Aorta (tissue), 5 donors: ENCODE measurements at regions not wholly inside any gene's neighbourhood (a gene's known extent, or its start where the extent isn't known, plus 50 kb on each side); places are given as distances from the start of the nearest gene placed in this dataset.
"Not testable (repeated sequence)": the region's sequence is repeated elsewhere in the genome, so short reads cannot be mapped to it uniquely, and the experiment has no call there.

Experiments used
- ATAC-seq: fragments of 200-7000 bp; cut with Tn5 transposase; one replicate; pipeline ENCODE4 v1.9.1; 2022; ENCODE audit warnings: moderate library complexity; ENCODE audit not compliant: low FRiP score
- DNase-seq, 2 donors: peaks; one replicate each; pipeline ENCODE4 v3.0.0-alpha.2; 2020
- H3K27ac ChIP-seq, 2 donors: one replicate each; pipeline ENCODE4 v1.5.1; 2013; ENCODE audit warnings: low read length in 2 of 2, mild to moderate bottlenecking in 2 of 2, moderate library complexity in 2 of 2, control low read depth in 1 of 2, inconsistent platforms in 1 of 2, low read depth in 1 of 2
- H3K27me3 ChIP-seq, 2 donors: one replicate each; pipeline ENCODE4 v1.6.1; 2013; ENCODE audit warnings: control low read depth in 1 of 2, low read length in 1 of 2, mild to moderate bottlenecking in 1 of 2, moderate library complexity in 1 of 2; ENCODE audit not compliant: insufficient read depth in 2 of 2, control insufficient read depth in 1 of 2
- H3K36me3 ChIP-seq, 2 donors: one replicate each; pipeline ENCODE4 v1.6.1; 2013; ENCODE audit warnings: control low read depth in 1 of 2, low read length in 1 of 2, mild to moderate bottlenecking in 1 of 2; ENCODE audit not compliant: insufficient read depth in 2 of 2, control insufficient read depth in 1 of 2
- H3K4me1 ChIP-seq, 2 donors: one replicate each; pipeline ENCODE4 v1.6.1; 2013; ENCODE audit warnings: low read length in 2 of 2, control low read depth in 1 of 2, mild to moderate bottlenecking in 1 of 2, moderate library complexity in 1 of 2; ENCODE audit not compliant: insufficient read depth in 2 of 2, control insufficient read depth in 1 of 2
- H3K4me3 ChIP-seq, 2 donors: one replicate each; pipeline ENCODE4 v1.5.1; 2013; ENCODE audit warnings: low read length in 2 of 2, control low read depth in 1 of 2, mild to moderate bottlenecking in 1 of 2
- H3K9me3 ChIP-seq: one replicate; pipeline ENCODE4 v1.6.1; 2013; ENCODE audit warnings: mild to moderate bottlenecking, low read length; ENCODE audit not compliant: control insufficient read depth
- WGBS, 2 donors: extraction: QIAGEN DNeasy Blood & Tissue Kit; methylation state at CpG; one replicate each; pipeline ENCODE4 v1.1.7; 2013; 5-methylcytosine and 5-hydroxymethylcytosine counted together
- intact Hi-C, 2 donors: fragments of 100-400 bp; cut with DNase I; formaldehyde crosslinking; loops; one replicate each; pipeline versions ENCODE4 v1.14.2 to v1.15.0; 2022
- donor health status: healthy with polysubstance abuse.
- donor health status: Bipolar disorder and iron deficiency.
- donor health status: DM: no; HTN: no; CAD: no.
- donor health status: DM: no; HTN: no; CAD: no.
- donor health status: DM: yes; HTN: yes; CAD: no.

DNA sequence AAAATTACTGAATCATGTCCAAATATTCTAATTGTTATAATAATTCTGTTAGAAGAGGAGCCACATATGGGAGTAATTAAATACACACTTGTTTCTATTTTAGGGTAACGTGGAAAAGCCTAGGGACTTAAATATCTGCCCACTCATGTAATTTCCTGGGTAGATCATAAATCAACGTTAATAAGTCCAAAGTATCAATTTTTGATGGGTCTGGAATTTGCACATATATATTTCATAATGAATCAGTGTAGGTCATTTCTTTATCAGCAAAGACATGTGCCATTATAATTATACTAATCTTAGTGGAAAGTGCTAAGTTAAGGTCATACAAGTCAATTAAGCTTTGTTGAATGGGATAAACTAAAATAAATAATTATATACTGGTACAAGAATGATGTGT, 346.2 kb downstream of the ZBBX start:
- no peak for DNase-seq
- Histone ChIP-seq H3K4me1 (no peaks in the 10 kb centered on the region), H3K27ac (no peak overlapping the region), H3K4me3 (no peak overlapping the region), H3K9me3 (no peaks in the 10 kb centered on the region), H3K36me3 (no peaks in the 10 kb centered on the region), H3K27me3 (no peaks in the 10 kb centered on the region)
- 32% methylated on average over 2 of the region's 2 CpGs for WGBS, 2 donors
- intact Hi-C loops, result loop anchor here in 1 of 2 donors (5.0 kb wide), 1 partner anchor 197 kb away; no protein-coding TSS in a partner anchor
- ATAC-seq, result no peak

DNA sequence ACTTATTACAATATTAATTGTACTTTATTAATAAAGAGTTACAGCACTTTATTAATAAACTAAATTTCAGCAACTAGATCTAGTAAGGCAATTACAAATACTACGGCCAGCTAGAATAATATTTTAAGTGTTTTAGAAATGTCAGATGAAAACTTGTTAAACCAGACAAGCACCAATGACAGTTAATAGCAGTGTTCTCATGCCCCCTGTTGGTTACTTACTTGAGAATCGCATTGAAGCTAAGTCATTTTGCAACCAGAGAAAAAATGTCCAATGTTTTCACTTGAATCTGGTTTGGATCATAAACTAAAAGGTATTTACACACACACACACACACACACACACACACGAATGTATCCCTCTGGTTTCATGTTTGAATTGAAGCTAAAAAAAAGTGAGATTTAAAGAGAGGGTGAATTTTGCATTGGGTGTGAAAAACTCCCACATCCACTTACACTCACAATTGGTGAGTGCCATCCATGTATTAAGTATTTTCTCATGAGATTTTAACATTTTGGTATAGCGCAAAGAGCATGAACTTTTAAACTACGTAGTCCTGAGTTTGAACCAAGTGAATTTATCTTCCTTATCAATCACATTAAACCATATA, 347.7 kb downstream of the ZBBX start:
- no peaks in the 10 kb centered on the region for H3K36me3 ChIP-seq
- no peaks in the 10 kb centered on the region for H3K27me3 ChIP-seq
- WGBS, 2 donors, result 8 to 13% methylated on average over 5 of the region's 5 CpGs
- H3K4me3 ChIP-seq, result no peak overlapping the region
- ATAC-seq (no peak), DNase-seq (no peak)
- H3K9me3 ChIP-seq, result no peaks in the 10 kb centered on the region
- no peaks in the 10 kb centered on the region for H3K4me1 ChIP-seq
- no peak overlapping the region for H3K27ac ChIP-seq
- intact Hi-C loops, result loop anchor here in 1 of 2 donors (5.0 kb wide), 1 partner anchor 195 kb away; no protein-coding TSS in a partner anchor

DNA sequence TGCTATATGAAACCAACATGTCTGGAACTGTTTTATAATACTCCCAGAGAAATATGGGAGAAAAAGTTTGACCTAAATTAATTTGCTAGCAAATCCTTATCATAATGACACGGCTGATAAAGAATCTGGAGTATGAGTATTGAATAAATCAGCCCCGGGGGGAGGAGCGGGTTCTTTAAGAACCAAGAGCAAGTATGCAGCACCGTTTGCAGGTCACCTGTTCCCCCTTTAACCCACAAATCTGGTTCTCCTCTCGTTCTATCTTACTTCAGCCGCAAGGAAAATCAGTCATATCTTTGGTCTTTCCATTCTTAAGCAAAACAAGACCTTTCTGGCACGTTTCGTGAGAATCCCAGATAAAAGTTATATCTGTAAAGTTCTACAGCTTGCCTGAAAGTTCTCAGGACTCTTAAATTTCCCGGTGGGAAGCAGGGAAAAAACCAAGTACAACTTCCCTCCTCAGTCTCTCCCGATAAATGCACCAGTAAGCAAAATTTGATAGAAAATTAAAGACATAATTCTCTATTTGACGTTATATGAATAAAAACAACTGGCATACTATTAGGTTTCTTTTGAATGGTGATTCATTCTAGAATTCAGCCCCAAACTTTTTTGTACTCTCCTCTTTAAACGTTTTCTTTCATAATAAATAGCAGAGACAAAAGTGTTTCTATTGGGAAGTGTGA, 348.6 kb downstream of the ZBBX start:
- Histone ChIP-seq H3K4me3 (no peak overlapping the region), H3K27ac (no peak overlapping the region), H3K36me3 (no peaks in the 10 kb centered on the region), H3K9me3 (no peaks in the 10 kb centered on the region), H3K4me1 (no peaks in the 10 kb centered on the region), H3K27me3 (no peaks in the 10 kb centered on the region)
- DNase-seq, result no peak
- 6 to 30% methylated on average over 12 of the region's 12 CpGs for WGBS, 2 donors
- intact Hi-C loops, result loop anchor here in 1 of 2 donors (5.0 kb wide), 1 partner anchor 194 kb away; no protein-coding TSS in a partner anchor
- no peak for ATAC-seq

DNA sequence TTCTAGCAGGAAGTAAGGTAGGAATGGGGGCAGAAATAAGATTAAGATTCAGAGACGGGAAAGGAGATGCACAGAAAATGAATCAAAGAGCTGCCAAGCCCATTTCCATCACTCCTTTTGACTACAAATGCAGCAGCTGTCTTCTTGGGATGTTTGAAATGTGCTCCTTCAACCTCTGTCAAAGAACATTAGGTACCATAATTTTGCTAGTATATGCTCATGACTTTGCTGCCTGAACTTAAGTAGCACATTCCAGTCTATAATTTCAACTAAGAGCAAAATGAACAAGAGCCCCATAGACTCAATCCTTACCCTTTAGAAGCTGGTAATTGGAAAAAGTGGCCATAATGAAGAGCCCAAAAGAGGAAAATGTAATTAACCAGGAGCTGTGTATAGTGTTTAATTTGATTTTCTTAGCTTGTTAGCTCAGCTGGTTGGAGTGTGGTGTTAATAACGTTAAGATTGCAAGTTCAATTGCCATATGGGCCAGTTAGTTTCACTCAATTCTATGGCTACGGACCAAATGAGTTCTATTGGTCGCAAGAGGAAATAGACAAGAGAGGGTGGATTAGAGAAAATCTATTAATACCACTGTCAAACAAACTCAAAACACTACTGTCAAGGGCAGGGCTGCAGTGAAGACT, 349.9 kb downstream of the ZBBX start:
- Histone ChIP-seq H3K27me3 (no peaks in the 10 kb centered on the region), H3K4me1 (no peaks in the 10 kb centered on the region), H3K9me3 (no peaks in the 10 kb centered on the region), H3K36me3 (no peaks in the 10 kb centered on the region), H3K4me3 (no peak overlapping the region), H3K27ac (no peak overlapping the region)
- WGBS, 2 donors, result 72 to 83% methylated on average over 4 of the region's 4 CpGs
- ATAC-seq, result no peak
- intact Hi-C loops, result loop anchor here in 1 of 2 donors (5.0 kb wide), 1 partner anchor 193 kb away; no protein-coding TSS in a partner anchor
- DNase-seq, result no peak

DNA sequence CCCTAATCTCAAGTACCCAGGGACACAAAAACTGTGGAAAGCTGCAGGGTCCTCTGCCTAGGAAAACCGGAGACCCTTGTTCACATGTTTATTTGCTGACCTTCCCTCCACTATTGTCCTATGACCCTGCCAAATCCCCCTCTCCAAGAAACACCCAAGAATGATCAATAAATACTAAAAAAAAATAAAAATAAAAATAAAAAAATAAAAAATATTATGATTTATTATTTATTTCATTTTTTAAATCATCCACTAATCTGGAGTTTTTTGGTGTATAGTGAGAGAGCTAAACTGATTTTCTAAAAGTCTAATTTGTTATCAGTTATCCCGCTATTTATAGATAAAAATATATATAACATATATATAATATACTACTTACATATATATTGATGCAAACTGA, 360.6 kb downstream of the ZBBX start:
- H3K27ac ChIP-seq, DNase-seq, H3K4me1 ChIP-seq, H3K36me3 ChIP-seq, intact Hi-C loops, H3K4me3 ChIP-seq, ATAC-seq, H3K27me3 ChIP-seq, H3K9me3 ChIP-seq: not testable (repeated sequence)
- WGBS, 2 donors, result 91 to 94% methylated on average over 2 of the region's 2 CpGs

DNA sequence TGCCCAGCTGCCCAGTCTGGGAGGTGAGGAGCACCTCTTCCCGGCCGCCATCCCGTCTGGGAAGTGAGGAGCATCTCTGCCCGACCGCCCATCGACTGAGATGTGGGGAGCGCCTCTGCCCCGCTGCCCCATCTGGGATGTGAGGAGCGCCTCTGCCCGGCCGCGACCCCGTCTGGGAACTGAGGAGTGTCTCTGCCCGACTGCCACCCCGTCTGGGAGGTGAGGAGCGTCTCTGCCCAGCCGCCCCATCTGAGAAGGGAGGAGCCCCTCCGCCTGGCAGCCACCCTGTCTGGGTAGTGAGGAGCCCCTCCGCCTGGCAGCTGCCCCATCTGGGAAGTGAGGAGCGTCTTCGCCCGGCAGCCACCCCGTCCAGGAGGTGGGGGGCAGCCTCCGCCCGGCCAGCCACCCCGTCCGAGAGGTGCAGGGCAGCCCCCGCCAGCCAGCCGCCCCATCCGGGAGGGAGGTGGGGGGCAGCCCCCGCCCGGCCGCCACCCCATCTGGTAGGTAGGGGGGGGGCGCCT, 361.4 kb downstream of the ZBBX start:
- H3K36me3 ChIP-seq, ATAC-seq, H3K4me3 ChIP-seq, H3K27ac ChIP-seq, H3K9me3 ChIP-seq, DNase-seq, intact Hi-C loops, H3K27me3 ChIP-seq, H3K4me1 ChIP-seq: not testable (repeated sequence)
- 95% methylated on average over 23 to 34 of the region's 34 CpGs for WGBS, 2 donors

DNA sequence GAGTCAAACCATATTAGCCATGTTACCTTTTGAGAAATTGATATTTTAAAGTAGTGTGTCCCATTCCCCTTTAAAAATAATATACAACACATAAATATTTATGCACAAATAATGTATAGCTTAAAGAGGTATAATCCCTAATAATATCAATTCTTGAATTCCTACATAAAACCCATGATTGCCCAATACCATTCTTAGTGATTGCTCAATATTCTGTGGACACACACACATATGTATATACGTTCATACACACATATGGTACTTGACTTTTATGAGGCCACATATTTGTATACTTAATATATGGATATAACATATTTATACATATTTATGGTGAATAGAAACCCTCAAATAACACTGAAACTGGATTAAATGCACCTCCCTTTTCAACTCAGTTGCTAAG, 367.4 kb downstream of the ZBBX start:
- WGBS, 2 donors, result 93 to 98% methylated on average over 1 of the region's 1 CpG
- H3K27ac ChIP-seq, result no peak overlapping the region

DNA sequence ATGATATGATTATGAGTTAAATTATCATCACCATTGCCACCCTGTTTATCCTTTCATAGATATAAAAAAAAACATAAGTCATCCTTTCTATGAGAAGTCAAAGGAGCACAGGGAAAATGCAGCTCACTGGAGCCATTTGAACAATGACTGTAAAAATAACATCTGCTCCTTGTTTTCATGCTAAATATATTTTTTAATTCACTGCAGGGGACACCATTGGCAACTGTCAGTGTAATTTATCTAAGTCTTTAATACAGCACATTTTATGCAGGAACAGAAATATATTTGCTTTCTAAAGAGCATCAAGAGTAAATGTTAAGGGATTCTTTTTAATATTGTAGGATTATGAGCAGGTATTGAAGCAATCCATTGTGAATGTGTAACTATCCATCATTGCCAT, 371.3 kb downstream of the ZBBX start:
- no peak overlapping the region for H3K4me3 ChIP-seq
- H3K9me3 ChIP-seq, result no peaks in the 10 kb centered on the region
- no peaks in the 10 kb centered on the region for H3K4me1 ChIP-seq
- no peak for DNase-seq
- no peaks in the 10 kb centered on the region for H3K36me3 ChIP-seq
- H3K27ac ChIP-seq, result no peak overlapping the region
- intact Hi-C loops, result no loop called here
- ATAC-seq, result no peak
- no peaks in the 10 kb centered on the region for H3K27me3 ChIP-seq

More for the DNA sequence above, 367.4 kb downstream of the ZBBX start:
- Histone ChIP-seq H3K9me3 (no peaks in the 10 kb centered on the region), H3K4me3 (no peak overlapping the region), H3K36me3 (no peaks in the 10 kb centered on the region), H3K4me1 (no peaks in the 10 kb centered on the region), H3K27me3 (no peaks in the 10 kb centered on the region)
- ATAC-seq (no peak), DNase-seq (no peak)
- intact Hi-C loops, result no loop called here
